ENCODE measurements at regions not wholly inside any gene's neighbourhood (a gene's known extent, or its start where the extent isn't known, plus 50 kb on each side); places are given as distances from the start of the nearest gene placed in this dataset.

DNA sequence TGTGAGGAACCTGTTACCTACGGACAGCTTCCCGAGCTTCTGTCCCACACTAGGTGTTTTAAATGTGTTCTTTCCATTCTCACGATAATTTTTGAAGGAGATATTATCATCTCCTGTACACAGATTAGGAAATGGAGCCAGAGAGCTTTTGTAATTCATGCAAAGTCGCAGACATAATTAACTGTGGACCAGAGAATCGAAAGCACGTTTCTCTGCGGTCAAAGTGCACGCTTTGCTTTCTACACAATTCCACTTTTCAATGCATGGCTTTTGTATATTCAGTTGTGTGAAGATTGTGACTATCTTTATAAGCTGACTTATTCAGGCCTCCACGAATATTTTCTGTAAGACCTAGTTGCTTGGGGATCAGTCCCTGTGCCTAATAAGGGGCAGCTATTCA, 81.7 kb upstream of the SLC10A2 start:
- TF ChIP-seq, protein P1, sequence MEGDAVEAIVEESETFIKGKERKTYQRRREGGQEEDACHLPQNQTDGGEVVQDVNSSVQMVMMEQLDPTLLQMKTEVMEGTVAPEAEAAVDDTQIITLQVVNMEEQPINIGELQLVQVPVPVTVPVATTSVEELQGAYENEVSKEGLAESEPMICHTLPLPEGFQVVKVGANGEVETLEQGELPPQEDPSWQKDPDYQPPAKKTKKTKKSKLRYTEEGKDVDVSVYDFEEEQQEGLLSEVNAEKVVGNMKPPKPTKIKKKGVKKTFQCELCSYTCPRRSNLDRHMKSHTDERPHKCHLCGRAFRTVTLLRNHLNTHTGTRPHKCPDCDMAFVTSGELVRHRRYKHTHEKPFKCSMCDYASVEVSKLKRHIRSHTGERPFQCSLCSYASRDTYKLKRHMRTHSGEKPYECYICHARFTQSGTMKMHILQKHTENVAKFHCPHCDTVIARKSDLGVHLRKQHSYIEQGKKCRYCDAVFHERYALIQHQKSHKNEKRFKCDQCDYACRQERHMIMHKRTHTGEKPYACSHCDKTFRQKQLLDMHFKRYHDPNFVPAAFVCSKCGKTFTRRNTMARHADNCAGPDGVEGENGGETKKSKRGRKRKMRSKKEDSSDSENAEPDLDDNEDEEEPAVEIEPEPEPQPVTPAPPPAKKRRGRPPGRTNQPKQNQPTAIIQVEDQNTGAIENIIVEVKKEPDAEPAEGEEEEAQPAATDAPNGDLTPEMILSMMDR (IDR thresholded peaks at IDR 0.05) = no peak
- no peak for TF ChIP-seq POLR2A (IDR thresholded peaks at IDR 0.05)
- no peaks in the 10 kb centered on the region for H3K9me3 ChIP-seq (replicated peaks in 1 of 3)
- intact Hi-C loops (cut with DNase I) = no loop called here
- H3K27me3 ChIP-seq = no peaks in the 10 kb centered on the region
- WGBS, 4 donors = 78 to 84% (median 83%) methylated on average over 9 of the region's 9 CpGs
- no peak for DNase-seq
- H3K36me3 ChIP-seq (replicated peaks in 1 of 2) = no peaks in the 10 kb centered on the region
- H3K27ac ChIP-seq = no peak overlapping the region
- H3K4me1 ChIP-seq (replicated peaks in 1 of 2) = no peaks in the 10 kb centered on the region
- no peak overlapping the region for H3K4me3 ChIP-seq

DNA sequence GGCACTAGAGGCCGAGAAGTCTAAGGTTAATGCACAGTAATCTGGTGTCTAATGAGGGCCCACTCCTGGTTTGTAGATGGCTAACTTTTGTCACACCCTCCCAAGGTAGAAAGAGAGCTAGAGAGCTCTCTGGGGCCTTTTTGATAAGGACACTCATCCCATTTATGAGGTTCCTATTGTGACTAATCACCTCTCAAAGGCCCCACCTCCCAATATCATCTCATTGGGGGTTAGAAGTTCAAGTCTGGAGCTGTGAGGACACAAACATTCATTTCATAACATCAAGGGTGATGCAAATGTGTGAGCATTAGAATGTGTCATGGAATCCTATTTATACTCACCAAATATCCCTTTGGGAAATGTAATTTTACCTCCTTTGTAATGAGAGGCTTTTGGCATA, 79.2 kb upstream of the SLC10A2 start:
- no peaks in the 10 kb centered on the region for H3K36me3 ChIP-seq (replicated peaks in 1 of 2)
- no peaks in the 10 kb centered on the region for H3K27me3 ChIP-seq
- no peak for TF ChIP-seq POLR2A (IDR thresholded peaks at IDR 0.05)
- TF ChIP-seq, protein P1 (IDR thresholded peaks at IDR 0.05) = no peak
- no peak overlapping the region for H3K27ac ChIP-seq
- intact Hi-C loops (cut with DNase I) = no loop called here
- 76 to 88% (median 77%) methylated on average over 1 of the region's 1 CpG for WGBS, 4 donors
- DNase-seq = no peak
- H3K4me3 ChIP-seq = no peak overlapping the region
- no peaks in the 10 kb centered on the region for H3K9me3 ChIP-seq (replicated peaks in 1 of 3)
- H3K4me1 ChIP-seq (replicated peaks in 1 of 2) = no peaks in the 10 kb centered on the region

DNA sequence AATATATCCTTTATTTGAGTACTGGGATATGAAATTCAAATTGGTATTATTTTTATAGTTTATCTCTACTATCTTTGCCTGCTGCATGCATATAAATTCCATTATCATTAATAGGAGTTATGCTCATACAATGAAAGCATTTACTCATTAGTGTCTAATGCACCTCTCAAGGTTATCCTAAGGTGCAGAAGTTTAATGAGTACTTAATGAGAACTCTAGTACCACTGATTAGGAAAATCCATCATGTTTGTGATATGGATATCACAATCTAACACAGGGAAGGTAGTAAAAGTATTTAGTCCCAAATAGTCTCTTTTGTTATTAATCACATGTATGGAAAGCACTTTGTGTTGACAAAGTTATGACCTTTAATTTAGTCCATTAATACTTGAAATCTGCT, 77.2 kb upstream of the SLC10A2 start:
- TF ChIP-seq POLR2A (IDR thresholded peaks at IDR 0.05) = no peak
- TF ChIP-seq, protein P1 (IDR thresholded peaks at IDR 0.05) = no peak
- H3K27ac ChIP-seq = no peak overlapping the region
- H3K4me1 ChIP-seq (replicated peaks in 1 of 2) = no peaks in the 10 kb centered on the region
- no peaks in the 10 kb centered on the region for H3K27me3 ChIP-seq
- no peaks in the 10 kb centered on the region for H3K36me3 ChIP-seq (replicated peaks in 1 of 2)
- DNase-seq = no peak
- intact Hi-C loops (cut with DNase I) = no loop called here
- H3K9me3 ChIP-seq (replicated peaks in 1 of 3) = no peaks in the 10 kb centered on the region
- no peak overlapping the region for H3K4me3 ChIP-seq

DNA sequence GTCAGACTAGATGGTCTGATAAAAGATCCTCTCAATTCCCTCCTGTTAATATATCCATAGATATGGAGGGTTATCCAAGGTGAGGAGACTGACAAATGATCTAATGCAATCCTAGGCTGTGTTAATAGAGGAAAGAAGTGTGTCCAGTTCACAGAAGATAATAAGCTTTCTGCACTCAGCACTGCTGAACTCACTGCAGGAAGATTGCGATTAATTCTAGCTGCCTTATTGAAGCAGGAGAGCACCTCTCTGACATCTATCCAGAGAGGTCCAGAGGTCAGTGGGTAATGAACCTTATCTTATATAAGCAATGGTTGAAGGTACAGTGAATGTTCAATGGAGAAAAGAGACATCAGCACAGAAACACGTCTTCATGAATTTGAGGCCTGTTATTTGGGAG, 75.9 kb upstream of the SLC10A2 start:
- intact Hi-C loops (cut with DNase I) = no loop called here
- Histone ChIP-seq H3K27ac (no peak overlapping the region), H3K4me3 (no peak overlapping the region), H3K27me3 (no peaks in the 10 kb centered on the region), H3K36me3 (replicated peaks in 1 of 2) (no peaks in the 10 kb centered on the region), H3K9me3 (replicated peaks in 1 of 3) (no peaks in the 10 kb centered on the region), H3K4me1 (replicated peaks in 1 of 2) (no peaks in the 10 kb centered on the region)
- no peak for DNase-seq
- no peak for TF ChIP-seq POLR2A (IDR thresholded peaks at IDR 0.05)
- TF ChIP-seq, protein P1 (IDR thresholded peaks at IDR 0.05) = no peak
- 84 to 91% (median 86%) methylated on average over 2 of the region's 2 CpGs for WGBS, 4 donors
